Karpas-422 (cell line): ENCODE measurements at regions not wholly inside any gene's neighbourhood (a gene's known extent, or its start where the extent isn't known, plus 50 kb on each side); places are given as distances from the start of the nearest gene placed in this dataset.
"Not testable (repeated sequence)": the region's sequence is repeated elsewhere in the genome, so short reads cannot be mapped to it uniquely, and the experiment has no call there.

Experiments
- DNase-seq: peaks from one replicate; pipeline ENCODE4 v3.0.0-alpha.2; 2015
- H2AFZ ChIP-seq: fragments of 200-600 bp; sonication (generic); 2 replicates; pipeline ENCODE4 v1.6.1; 2014; ENCODE audit warnings: antibody characterized with exemption, low read length, mixed read lengths
- H3K27ac ChIP-seq: fragments of 200-600 bp; sonication (generic); 2 replicates; pipeline ENCODE4 v1.5.1; 2014; ENCODE audit warnings: mild to moderate bottlenecking, low read length, moderate library complexity
- H3K27me3 ChIP-seq: fragments of 200-600 bp; sonication (generic); 2 replicates; pipeline ENCODE4 v1.6.1; 2014; ENCODE audit warnings: low read length, mixed read lengths
- H3K36me3 ChIP-seq: fragments of 200-600 bp; sonication (generic); 2 replicates; pipeline ENCODE4 v1.6.1; 2014; ENCODE audit warnings: low read length, mixed read lengths; ENCODE audit not compliant: insufficient read depth
- H3K4me1 ChIP-seq: fragments of 200-600 bp; sonication (generic); 2 replicates; pipeline ENCODE4 v1.6.1; 2014; ENCODE audit warnings: mild to moderate bottlenecking, low read length, mixed read lengths
- H3K4me2 ChIP-seq: fragments of 200-600 bp; sonication (generic); 2 replicates; pipeline ENCODE4 v1.6.1; 2014; ENCODE audit warnings: low read length, low read depth, mild to moderate bottlenecking; ENCODE audit not compliant: poor library complexity, severe bottlenecking
- H3K4me3 ChIP-seq: fragments of 200-600 bp; sonication (generic); 2 replicates; pipeline ENCODE4 v1.5.1; 2014; ENCODE audit warnings: mild to moderate bottlenecking, antibody characterized with exemption, low read length, mixed read lengths
- H3K79me2 ChIP-seq: fragments of 200-600 bp; sonication (generic); 2 replicates; pipeline ENCODE4 v1.6.1; 2014; ENCODE audit warnings: mild to moderate bottlenecking, low read length, mixed read lengths
- H3K9ac ChIP-seq: fragments of 200-600 bp; sonication (generic); 2 replicates; pipeline ENCODE4 v1.6.0; 2014; ENCODE audit warnings: low read length
- H3K9me2 ChIP-seq: fragments of 200-600 bp; sonication (generic), shearing (Covaris generic); replicated peaks from 2 replicates; pipeline ENCODE4 v1.6.0; 2014; ENCODE audit warnings: mild to moderate bottlenecking, low read length, moderate library complexity; ENCODE audit not compliant: insufficient read depth
- H3K9me3 ChIP-seq: fragments of 300-700, 200-600 bp; sonication (generic); 2 replicates; pipeline ENCODE4 v1.6.1; 2014; ENCODE audit warnings: low read length, mixed read lengths
- H4K20me1 ChIP-seq: fragments of 200-600 bp; sonication (generic); 2 replicates; pipeline ENCODE4 v1.6.1; 2014; ENCODE audit warnings: mild to moderate bottlenecking, antibody characterized with exemption, low read length, low read depth; ENCODE audit not compliant: insufficient read depth

DNA sequence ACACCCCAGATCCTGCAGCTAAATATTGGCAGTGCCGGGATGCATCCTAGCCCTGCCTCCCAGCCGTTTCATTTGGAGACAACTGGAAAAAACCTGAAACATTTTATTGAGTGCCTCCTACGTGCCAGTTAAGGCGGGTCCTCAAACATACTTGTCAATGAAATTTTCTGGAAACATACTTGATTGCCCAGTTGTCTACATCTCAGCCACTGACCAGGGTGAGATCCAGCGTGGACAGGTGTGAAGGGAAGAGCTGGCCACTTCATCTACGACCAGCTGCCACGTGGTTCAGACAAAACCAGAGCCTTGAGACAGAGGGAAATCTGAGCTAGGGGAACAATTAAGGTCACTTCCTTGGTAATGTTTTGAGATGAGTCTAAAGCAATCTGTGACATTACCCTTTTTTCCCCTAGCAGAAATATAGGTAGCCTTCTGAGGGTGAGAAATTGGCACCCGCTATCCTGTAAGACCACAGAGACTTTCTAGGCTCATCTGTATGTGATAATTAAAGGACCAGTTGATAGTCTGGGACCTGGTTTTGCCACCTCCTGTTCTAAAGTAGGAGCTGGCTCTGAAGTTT is 116.3 kb upstream of the MTHFD1L start:
- H3K79me2 ChIP-seq: peaks cover 90% of the 10 kb centered on the region
- peaks cover 8% of the 10 kb centered on the region; the same call in 1 of the 2 replicates for H4K20me1 ChIP-seq
- no peak overlapping the region for H3K4me2 ChIP-seq
- H3K9me2 ChIP-seq: no peaks in the 10 kb centered on the region
- no peak overlapping the region for H2AFZ ChIP-seq
- no peak for DNase-seq
- no peaks in the 10 kb centered on the region for H3K9me3 ChIP-seq
- H3K9ac ChIP-seq: no peak overlapping the region
- no peak overlapping the region for H3K27ac ChIP-seq
- peaks cover 3% of the 10 kb centered on the region; the same call in 1 of the 2 replicates for H3K36me3 ChIP-seq
- no peaks in the 10 kb centered on the region for H3K27me3 ChIP-seq
- peaks cover 28% of the 10 kb centered on the region for H3K4me1 ChIP-seq
- no peak overlapping the region for H3K4me3 ChIP-seq

DNA sequence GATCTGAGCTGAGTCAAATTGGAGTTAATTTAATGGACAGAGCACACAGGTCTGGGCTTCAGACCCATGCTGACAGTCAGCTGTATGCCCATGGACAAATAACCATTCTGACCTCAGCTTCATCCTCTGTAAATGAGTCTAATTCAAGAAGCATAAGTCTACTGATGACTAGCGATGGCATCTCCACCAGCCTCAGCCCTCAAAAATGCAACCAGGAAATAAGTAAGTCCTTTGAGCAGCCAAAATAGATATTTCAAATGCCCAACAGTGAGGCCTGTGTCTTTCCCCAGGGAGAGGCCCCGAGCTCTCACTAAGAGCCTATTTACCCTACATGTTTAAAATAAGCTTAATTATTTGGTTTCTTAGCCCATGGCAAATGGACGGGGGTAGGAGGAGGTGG is 114.2 kb upstream of the MTHFD1L start:
- Histone ChIP-seq H3K27me3 (no peaks in the 10 kb centered on the region), H3K27ac (no peak overlapping the region), H3K36me3 (peaks cover 3% of the 10 kb centered on the region; the same call in 1 of the 2 replicates), H3K9me3 (no peaks in the 10 kb centered on the region), H3K9me2 (no peaks in the 10 kb centered on the region), H3K9ac (no peak overlapping the region), H4K20me1 (no peaks in the 10 kb centered on the region; the same call in 1 of the 2 replicates), H3K4me2 (no peak overlapping the region), H3K79me2 (peaks cover 86% of the 10 kb centered on the region), H3K4me1 (peaks cover 12% of the 10 kb centered on the region), H3K4me3 (no peak overlapping the region), H2AFZ (no peak overlapping the region)
- no peak for DNase-seq

DNA sequence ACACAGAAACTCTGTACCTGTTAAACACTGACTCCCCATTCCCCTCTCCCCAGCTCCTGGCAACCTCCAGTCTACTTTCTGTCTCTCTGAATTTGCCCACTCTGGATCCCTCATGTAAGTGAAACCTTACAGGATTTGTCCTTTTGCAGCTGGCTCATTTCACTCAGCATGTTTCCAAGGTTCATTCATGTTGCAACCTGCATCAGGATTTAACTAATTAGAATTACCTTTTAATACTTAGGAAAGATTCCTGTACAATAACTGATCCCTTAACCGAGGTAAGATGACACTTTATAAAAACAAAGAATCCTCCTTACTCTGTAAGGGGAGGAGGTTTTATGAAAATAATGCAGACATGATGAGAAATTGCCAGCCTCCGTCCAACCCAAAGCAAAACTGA is 113.1 kb upstream of the MTHFD1L start:
- Histone ChIP-seq H3K4me2 (no peak overlapping the region), H3K4me3 (no peak overlapping the region), H3K36me3 (peaks cover 5% of the 10 kb centered on the region; the same call in 1 of the 2 replicates), H3K27me3 (no peaks in the 10 kb centered on the region), H3K9me2 (no peaks in the 10 kb centered on the region), H3K79me2 (peaks cover 86% of the 10 kb centered on the region), H4K20me1 (no peaks in the 10 kb centered on the region; the same call in 1 of the 2 replicates), H3K9me3 (no peaks in the 10 kb centered on the region), H3K4me1 (peaks cover 7% of the 10 kb centered on the region), H3K9ac (no peak overlapping the region), H2AFZ (no peak overlapping the region), H3K27ac (no peak overlapping the region)
- DNase-seq: no peak

DNA sequence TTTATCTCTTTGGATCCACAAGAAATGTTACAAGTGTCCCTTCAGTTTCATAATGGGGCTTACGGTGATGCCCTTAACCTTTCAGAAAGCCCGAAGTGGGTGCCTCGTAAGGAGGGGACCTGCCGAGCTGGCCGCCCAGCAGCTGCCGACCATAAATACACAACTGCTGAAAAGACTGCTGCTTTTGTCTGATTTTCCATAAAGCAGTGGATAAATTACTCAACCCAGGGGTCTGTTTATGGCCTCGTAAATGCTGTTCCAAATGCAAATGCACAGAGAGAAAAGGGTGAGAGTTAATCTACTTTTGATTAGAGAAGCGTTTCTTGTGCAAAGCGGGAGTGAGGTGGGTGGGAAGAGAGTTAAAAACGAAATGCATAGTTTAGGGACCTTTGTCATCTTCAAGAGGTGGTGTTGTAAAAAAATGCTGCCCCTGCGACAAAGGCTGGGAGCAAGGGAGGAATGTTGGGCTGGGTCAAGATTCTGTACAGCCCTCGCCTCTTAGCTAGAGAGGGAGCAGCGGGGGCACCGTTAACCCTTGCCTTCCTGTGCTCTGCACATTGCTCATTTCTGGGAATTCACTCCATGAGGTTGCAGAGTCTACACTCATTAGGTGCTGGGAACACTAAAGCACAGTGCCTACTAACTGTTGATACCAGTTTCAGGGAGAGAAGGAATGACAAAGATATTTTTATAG is 112.0 kb upstream of the MTHFD1L start:
- H3K4me2 ChIP-seq: no peak overlapping the region
- no peaks in the 10 kb centered on the region for H3K9me2 ChIP-seq
- H3K4me3 ChIP-seq: no peak overlapping the region
- no peaks in the 10 kb centered on the region for H3K27me3 ChIP-seq
- no peak overlapping the region for H3K27ac ChIP-seq
- DNase-seq: no peak
- no peaks in the 10 kb centered on the region for H3K9me3 ChIP-seq
- peaks cover 10% of the 10 kb centered on the region; the same call in 1 of the 2 replicates for H3K36me3 ChIP-seq
- H2AFZ ChIP-seq: no peak overlapping the region
- H3K79me2 ChIP-seq: peaks cover 84% of the 10 kb centered on the region
- H4K20me1 ChIP-seq: no peaks in the 10 kb centered on the region
- H3K9ac ChIP-seq: no peak overlapping the region
- H3K4me1 ChIP-seq: peaks cover 11% of the 10 kb centered on the region

DNA sequence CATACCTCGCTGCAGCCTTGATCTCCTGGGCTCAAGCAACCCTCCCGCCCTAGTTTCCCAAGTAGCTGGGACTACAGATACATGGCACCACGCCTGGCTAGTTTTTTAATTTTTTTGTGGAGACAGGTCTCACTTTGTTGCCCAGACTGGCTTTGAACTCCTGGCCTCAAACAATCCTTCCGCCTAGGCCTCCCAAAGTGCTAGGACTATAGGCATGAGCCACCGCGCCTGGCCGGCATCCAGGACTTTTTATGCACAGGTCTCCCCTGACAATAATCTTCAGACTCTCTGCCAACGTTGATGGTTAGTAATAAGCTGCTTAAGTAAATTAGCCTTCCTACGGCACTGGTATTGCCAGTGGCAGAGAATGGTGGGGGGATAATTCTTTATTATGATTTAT is 110.5 kb upstream of the MTHFD1L start:
- H3K36me3 ChIP-seq: peaks cover 7% of the 10 kb centered on the region; the same call in 1 of the 2 replicates
- H3K4me3 ChIP-seq: no peak overlapping the region
- H3K27me3 ChIP-seq: no peaks in the 10 kb centered on the region
- no peak overlapping the region for H3K27ac ChIP-seq
- H3K9me2 ChIP-seq: no peaks in the 10 kb centered on the region
- H3K9me3 ChIP-seq: no peaks in the 10 kb centered on the region
- H4K20me1 ChIP-seq: peaks cover 4% of the 10 kb centered on the region; the same call in 1 of the 2 replicates
- no peak overlapping the region for H3K9ac ChIP-seq
- H3K79me2 ChIP-seq: peaks cover 86% of the 10 kb centered on the region
- H3K4me2 ChIP-seq: no peak overlapping the region
- H2AFZ ChIP-seq: no peak overlapping the region
- DNase-seq: no peak
- H3K4me1 ChIP-seq: peaks cover 24% of the 10 kb centered on the region

DNA sequence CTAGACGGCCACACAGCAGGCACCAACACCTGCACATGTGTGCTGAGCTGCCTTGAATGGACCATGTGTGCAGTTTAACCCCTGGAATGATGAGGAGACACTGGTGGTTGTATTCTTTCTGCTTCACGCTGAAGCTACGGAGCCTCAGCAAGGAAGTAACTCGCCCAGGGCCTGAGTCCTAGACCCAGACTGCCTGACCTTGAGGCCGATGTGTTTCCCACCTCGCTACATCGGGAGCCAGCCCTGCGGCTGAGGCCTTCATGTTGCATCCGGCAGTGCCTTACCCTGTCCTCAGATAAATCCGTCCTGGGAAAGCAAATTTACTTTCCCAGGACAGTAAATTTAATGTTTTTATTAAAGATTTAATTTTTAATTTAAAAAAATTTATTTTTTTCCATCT is 110.0 kb upstream of the MTHFD1L start:
- Histone ChIP-seq H3K79me2 (peaks cover 88% of the 10 kb centered on the region), H3K9me3 (no peaks in the 10 kb centered on the region), H3K4me3 (no peak overlapping the region), H4K20me1 (peaks cover 4% of the 10 kb centered on the region; the same call in 1 of the 2 replicates), H3K27ac (no peak overlapping the region), H3K9ac (no peak overlapping the region), H2AFZ (no peak overlapping the region), H3K36me3 (peaks cover 7% of the 10 kb centered on the region; the same call in 1 of the 2 replicates), H3K27me3 (no peaks in the 10 kb centered on the region), H3K9me2 (no peaks in the 10 kb centered on the region), H3K4me2 (no peak overlapping the region), H3K4me1 (peaks cover 28% of the 10 kb centered on the region)
- DNase-seq: no peak

DNA sequence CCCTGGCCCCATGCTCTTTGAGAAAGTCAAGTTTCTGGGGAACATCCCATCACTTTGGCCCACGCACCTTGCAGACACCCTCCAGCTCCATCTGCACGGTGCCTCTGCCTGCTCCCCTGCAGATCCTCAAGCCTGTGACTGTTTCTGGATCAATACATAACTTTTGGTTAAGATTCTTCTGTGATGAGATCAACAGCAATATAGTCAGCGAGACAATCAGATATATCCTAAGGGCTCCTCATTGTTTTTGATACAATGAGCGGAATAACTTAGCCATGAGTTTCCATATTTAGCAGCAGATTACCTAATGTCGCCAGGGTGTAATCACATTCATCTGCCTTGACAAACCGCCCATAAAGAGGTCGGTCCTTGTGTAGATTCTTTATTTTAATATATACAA is 109.3 kb upstream of the MTHFD1L start:
- Histone ChIP-seq H2AFZ (no peak overlapping the region), H3K79me2 (peaks cover 85% of the 10 kb centered on the region)

DNA sequence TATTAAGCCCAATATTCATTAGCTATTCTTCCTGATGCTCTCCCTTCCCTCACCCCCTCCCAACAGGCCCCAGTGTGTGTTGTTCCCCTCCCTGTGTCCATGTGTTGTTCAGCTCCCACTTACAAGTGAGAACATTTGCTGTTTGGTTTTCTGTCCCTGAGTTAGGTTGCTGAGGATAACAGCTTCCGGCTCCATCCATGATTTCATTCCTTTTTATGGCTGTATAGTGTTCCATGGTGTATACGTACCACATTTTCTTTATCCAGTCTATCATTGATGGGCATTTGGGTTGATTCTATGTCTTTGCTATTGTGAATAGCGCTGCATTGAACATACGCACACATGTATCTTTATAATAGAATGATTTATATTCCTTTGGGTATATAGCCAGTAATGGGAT is 107.7 kb upstream of the MTHFD1L start:
- H4K20me1 ChIP-seq, H3K9me3 ChIP-seq, H3K27me3 ChIP-seq, H3K36me3 ChIP-seq, H3K4me2 ChIP-seq, H3K9me2 ChIP-seq, H2AFZ ChIP-seq, DNase-seq, H3K9ac ChIP-seq, H3K27ac ChIP-seq, H3K4me3 ChIP-seq: not testable (repeated sequence)
- peaks cover 36% of the 10 kb centered on the region for H3K4me1 ChIP-seq
- peaks cover 81% of the 10 kb centered on the region for H3K79me2 ChIP-seq

More for the DNA sequence above, 109.3 kb upstream of the MTHFD1L start:
- DNase-seq: no peak
- H3K4me2 ChIP-seq: no peak overlapping the region
- peaks cover 4% of the 10 kb centered on the region; the same call in 1 of the 2 replicates for H4K20me1 ChIP-seq
- peaks cover 7% of the 10 kb centered on the region; the same call in 1 of the 2 replicates for H3K36me3 ChIP-seq
- H3K9me2 ChIP-seq: no peaks in the 10 kb centered on the region
- H3K27me3 ChIP-seq: no peaks in the 10 kb centered on the region
- peaks cover 24% of the 10 kb centered on the region for H3K4me1 ChIP-seq
- no peaks in the 10 kb centered on the region for H3K9me3 ChIP-seq
- H3K4me3 ChIP-seq: no peak overlapping the region
- no peak overlapping the region for H3K27ac ChIP-seq
- H3K9ac ChIP-seq: no peak overlapping the region
